Lung (tissue), 11 donors: ENCODE measurements at regions not wholly inside any gene's neighbourhood (a gene's known extent, or its start where the extent isn't known, plus 50 kb on each side); places are given as distances from the start of the nearest gene placed in this dataset.
A peak's percentile ranks its signal among the peaks of the same experiment; 100 is the strongest.

Source experiments
- ATAC-seq: fragments of 200-7000 bp; cut with Tn5 transposase; one replicate; pipeline ENCODE4 v1.9.1; 2020; ENCODE audit warnings: moderate number of reproducible peaks; ENCODE audit not compliant: insufficient read depth, low FRiP score
- DNase-seq, 3 donors: peaks; one replicate each; pipeline ENCODE4 v3.0.0-alpha.2; 2013 to 2017
- H3K27ac ChIP-seq, 2 donors: one replicate each; pipeline ENCODE4 v1.5.1; 2013; ENCODE audit warnings: mild to moderate bottlenecking in 2 of 2, moderate library complexity in 2 of 2, control low read depth in 1 of 2, inconsistent platforms in 1 of 2, low read depth in 1 of 2, low read length in 1 of 2
- H3K27me3 ChIP-seq, 3 donors: one replicate each; pipeline ENCODE4 v1.5.1; 2013; ENCODE audit warnings: low read length in 2 of 3; ENCODE audit not compliant: control insufficient read depth in 3 of 3, insufficient read depth in 3 of 3
- H3K36me3 ChIP-seq, 4 donors: one replicate each; pipeline ENCODE4 v1.5.1; 2013; ENCODE audit warnings: low read length in 4 of 4, mild to moderate bottlenecking in 1 of 4, moderate library complexity in 1 of 4; ENCODE audit not compliant: control insufficient read depth in 4 of 4, insufficient read depth in 4 of 4
- H3K4me1 ChIP-seq, 5 donors: one replicate each; pipeline ENCODE4 v1.5.1; 2013; ENCODE audit warnings: low read length in 5 of 5, mild to moderate bottlenecking in 2 of 5, moderate library complexity in 1 of 5; ENCODE audit not compliant: control insufficient read depth in 5 of 5, insufficient read depth in 5 of 5
- H3K4me3 ChIP-seq: one replicate; pipeline ENCODE4 v1.5.1; 2013; ENCODE audit warnings: mild to moderate bottlenecking, control low read depth, moderate library complexity
- H3K9ac ChIP-seq, 2 donors: one replicate each; pipeline ENCODE4 v1.5.1; 2013; ENCODE audit warnings: low read length in 2 of 2, control low read depth in 1 of 2; ENCODE audit not compliant: insufficient read depth in 1 of 2
- H3K9me3 ChIP-seq, 4 donors: one replicate each; pipeline ENCODE4 v1.5.1; 2013; ENCODE audit warnings: low read length in 3 of 4, mild to moderate bottlenecking in 1 of 4, moderate library complexity in 1 of 4; ENCODE audit not compliant: control insufficient read depth in 4 of 4, insufficient read depth in 3 of 4
- CTCF ChIP-seq: IDR thresholded peaks from 2 replicates; pipeline ENCODE4 v1.5.1; 2012; ENCODE audit warnings: mild to moderate bottlenecking; ENCODE audit errors: control extremely low read depth, extremely low read depth
- WGBS, 2 donors: extraction: QIAGEN DNeasy Blood & Tissue Kit; methylation state at CpG; one replicate each; pipeline ENCODE4 v1.1.7; 2013; 5-methylcytosine and 5-hydroxymethylcytosine counted together
- donor health status: control.
- donor health status: control.
- donor health status: Bipolar disorder and iron deficiency.
- donor health status: healthy.
- donor health status: DM: yes; HTN: yes; CAD: no.

GRCh38 chr2:55106148-55106547, 55.9 kb upstream of the RTN4 start:
- H3K36me3 ChIP-seq: no peaks in the 10 kb centered on the region
- H3K4me1 ChIP-seq: peaks cover 0 to 2% (median 0%) of the 10 kb centered on the region in 5 donors
- H3K27me3 ChIP-seq: no peaks in the 10 kb centered on the region
- 81 to 92% methylated on average over 1 of the region's 1 CpG for WGBS, 2 donors
- no peak for ATAC-seq
- no peak overlapping the region for H3K4me3 ChIP-seq
- TF ChIP-seq CTCF: no peak
- H3K9me3 ChIP-seq: no peaks in the 10 kb centered on the region
- no peak overlapping the region for H3K27ac ChIP-seq
- no peak for DNase-seq
- no peak overlapping the region for H3K9ac ChIP-seq

- Histone ChIP-seq H3K9ac (no peak overlapping the region), H3K4me3 (no peak overlapping the region), H3K9me3 (no peaks in the 10 kb centered on the region), H3K4me1 (peaks cover 0 to 5% (median 1%) of the 10 kb centered on the region in 5 donors), H3K27me3 (no peaks in the 10 kb centered on the region), H3K36me3 (no peaks in the 10 kb centered on the region), H3K27ac (no peak overlapping the region)
- 90 to 94% methylated on average over 2 of the region's 2 CpGs for WGBS, 2 donors
- no peak for TF ChIP-seq CTCF
- no peak for ATAC-seq
- DNase-seq: no peak
Measured at GRCh38 chr2:55105456-55105855, 55.2 kb upstream of the RTN4 start.

- peaks cover 4 to 13% (median 5%) of the 10 kb centered on the region in 5 donors for H3K4me1 ChIP-seq
- 26 to 52% methylated on average over 3 of the region's 3 CpGs for WGBS, 2 donors
- no peaks in the 10 kb centered on the region for H3K9me3 ChIP-seq
- H3K4me3 ChIP-seq: no peak overlapping the region
- TF ChIP-seq CTCF: no peak
- H3K27me3 ChIP-seq: no peaks in the 10 kb centered on the region
- H3K27ac ChIP-seq: no peak overlapping the region
- no peak overlapping the region for H3K9ac ChIP-seq
- DNase-seq: peak in 1 of 3 donors; percentile 34
- ATAC-seq: no peak
- no peaks in the 10 kb centered on the region for H3K36me3 ChIP-seq
Measured at GRCh38 chr2:55103046-55103445, 52.8 kb upstream of the RTN4 start.
